HepG2 (cell line): ENCODE measurements at regions not wholly inside any gene's neighbourhood (a gene's known extent, or its start where the extent isn't known, plus 50 kb on each side); places are given as distances from the start of the nearest gene placed in this dataset.

Experiments
- ATAC-seq: fragments of 200-7000 bp; cut with Tn5 transposase; 3 replicates; pipeline ENCODE4 v1.9.1; 2020; ENCODE audit warnings: mild to moderate bottlenecking, moderate library complexity
- BruUV-seq: library from RNA; stranded (reverse); fragments of 400-500 nt; replicated peaks from 2 replicates; lab custom pipeline; 2021; lab: Mats Ljungman, UMichigan
- CTCF ChIA-PET: fragments of 300-600 bp; formaldehyde crosslinking; extraction: SDS; loops from one replicate; lab custom pipeline; 2021; ENCODE audit warnings: low total read pairs, inconsistent platforms, low intra/inter-chr PET ratio; lab: Yijun Ruan, JAX
- POLR2A ChIA-PET: fragments of 350-600 bp; sonication (Branson Sonifier 250); formaldehyde crosslinking; loops from one replicate; lab custom pipeline; 2020; ENCODE audit warnings: antibody characterized with exemption, inconsistent platforms; lab: Yijun Ruan, JAX
- DNase-seq: peaks from one replicate; pipeline ENCODE4 v3.0.0-alpha.2; 2015; ENCODE audit warnings: low spot score
- FAIRE-seq: peaks from 3 replicates; lab custom pipeline; 2011; peaks lifted over from hg19 to GRCh38; lab: Jason Lieb, UNC
- H2AFZ ChIP-seq: one replicate; pipeline ENCODE4 v1.6.1; 2011; ENCODE audit warnings: low read length, inconsistent platforms
- H3K27ac ChIP-seq: fragments of 300-600 bp; 3 replicates; pipeline ENCODE4 v1.8.0; 2011; ENCODE audit warnings: mixed run types, mild to moderate bottlenecking, mixed read lengths, low read length, inconsistent platforms; ENCODE audit not compliant: insufficient read depth; ENCODE audit errors: extremely low read length
- H3K27me3 ChIP-seq, 2 experiments: fragments of 200-600 bp in 1 of 2; 2 replicates in 1 of 2; 3 replicates in 1 of 2; pipeline versions ENCODE4 v1.6.0 to v1.8.0; 2011; ENCODE audit warnings: low read length in 2 of 2, mild to moderate bottlenecking in 2 of 2, moderate library complexity in 2 of 2, inconsistent platforms in 1 of 2; ENCODE audit not compliant: insufficient read depth in 2 of 2, control insufficient read depth in 1 of 2
- H3K36me3 ChIP-seq, 2 experiments: fragments of 200-600 bp in 1 of 2; replicated peaks in 1 of 2; 2 replicates in 1 of 2; 3 replicates in 1 of 2; pipeline versions ENCODE4 v1.5.1 to v1.8.0; 2011; ENCODE audit warnings: low read length in 2 of 2, inconsistent platforms in 1 of 2; ENCODE audit not compliant: insufficient read depth in 2 of 2, control insufficient read depth in 1 of 2
- H3K4me1 ChIP-seq: 2 replicates; pipeline ENCODE4 v1.5.1; 2012; ENCODE audit warnings: low read length, inconsistent platforms; ENCODE audit not compliant: insufficient read depth
- H3K4me2 ChIP-seq: 2 replicates; pipeline ENCODE4 v1.6.0; 2011; ENCODE audit warnings: low read depth, low read length, inconsistent platforms
- H3K4me3 ChIP-seq, 3 experiments: fragments of 200-600 bp in 1 of 3; sonication (generic), shearing (Covaris generic) in 1 of 3; replicated peaks in 1 of 3; 2 replicates each; pipeline ENCODE4 v1.5.1; 2011 to 2016; ENCODE audit warnings: low read length in 3 of 3, inconsistent platforms in 2 of 3, low read depth in 2 of 3, mild to moderate bottlenecking in 2 of 3, control low read depth in 1 of 3, mixed read lengths in 1 of 3; ENCODE audit not compliant: insufficient read depth in 1 of 3
- H3K79me2 ChIP-seq: one replicate; pipeline ENCODE4 v1.6.1; 2011; ENCODE audit warnings: low read length, inconsistent platforms; ENCODE audit not compliant: insufficient read depth
- H3K9ac ChIP-seq: 2 replicates; pipeline ENCODE4 v1.6.0; 2011; ENCODE audit warnings: mild to moderate bottlenecking, low read depth, low read length, inconsistent platforms; ENCODE audit not compliant: insufficient read depth
- H3K9me3 ChIP-seq: 2 replicates; pipeline ENCODE4 v1.5.1; 2012; ENCODE audit warnings: mild to moderate bottlenecking, low read length
- H4K20me1 ChIP-seq: 2 replicates; pipeline ENCODE4 v1.6.0; 2011; ENCODE audit warnings: inconsistent platforms, mild to moderate bottlenecking, low read length, moderate library complexity; ENCODE audit not compliant: insufficient read depth
- E2F5 ChIP-seq: sonication (generic); formaldehyde crosslinking; conservative IDR thresholded peaks from 2 replicates; pipeline ENCODE4 v1.4.0; 2020; ENCODE audit warnings: missing genetic modification reagents
- GTF3A ChIP-seq: sonication (generic); formaldehyde crosslinking; conservative IDR thresholded peaks from 2 replicates; pipeline ENCODE4 v1.4.0; 2020; ENCODE audit warnings: mild to moderate bottlenecking, missing genetic modification reagents
- JUN ChIP-seq: sonication (generic); formaldehyde crosslinking; IDR thresholded peaks from 2 replicates; pipeline ENCODE4 v1.4.0; 2020; ENCODE audit warnings: mild to moderate bottlenecking, missing genetic modification reagents
- JUNB ChIP-seq: sonication (generic); formaldehyde crosslinking; IDR thresholded peaks from 2 replicates; pipeline ENCODE4 v1.8.0; 2022; ENCODE audit warnings: missing genetic modification reagents, mild to moderate bottlenecking, borderline replicate concordance
- NCOA2 ChIP-seq: sonication (generic); formaldehyde crosslinking; IDR thresholded peaks from 2 replicates; pipeline ENCODE4 v1.8.0; 2022; ENCODE audit warnings: inconsistent platforms
- PHB2 ChIP-seq: fragments of 450-650 bp; IDR thresholded peaks from 2 replicates; pipeline ENCODE4 v1.6.1; 2018; ENCODE audit not compliant: partially characterized antibody
- RBAK ChIP-seq: sonication (generic); formaldehyde crosslinking; IDR thresholded peaks from 2 replicates; pipeline ENCODE4 v1.5.1; 2020; ENCODE audit warnings: mild to moderate bottlenecking, missing genetic modification reagents
- RORA ChIP-seq: sonication (generic); formaldehyde crosslinking; IDR thresholded peaks from 2 replicates; pipeline ENCODE4 v1.5.0; 2020; ENCODE audit warnings: mild to moderate bottlenecking, missing genetic modification reagents, moderate library complexity
- ZNF235 ChIP-seq: sonication (generic); formaldehyde crosslinking; IDR thresholded peaks from 2 replicates; pipeline ENCODE4 v1.8.1; 2023; ENCODE audit warnings: mild to moderate bottlenecking, missing genetic modification reagents, borderline replicate concordance
- ZNF256 ChIP-seq: sonication (generic); formaldehyde crosslinking; conservative IDR thresholded peaks from 2 replicates; pipeline ENCODE4 v1.4.0; 2020; ENCODE audit warnings: missing genetic modification reagents
- ZNF713 ChIP-seq: sonication (generic); formaldehyde crosslinking; IDR thresholded peaks from 2 replicates; pipeline ENCODE4 v1.4.0; 2020; ENCODE audit warnings: mild to moderate bottlenecking, missing genetic modification reagents
- ZSCAN30 ChIP-seq: sonication (generic); formaldehyde crosslinking; IDR thresholded peaks from 2 replicates; pipeline ENCODE4 v1.5.0; 2020; ENCODE audit warnings: mild to moderate bottlenecking, missing genetic modification reagents
- ZSCAN31 ChIP-seq: sonication (generic); formaldehyde crosslinking; IDR thresholded peaks from 2 replicates; pipeline ENCODE4 v1.5.0; 2020; ENCODE audit warnings: low read depth, mild to moderate bottlenecking, missing genetic modification reagents
- WGBS: methylation state at CpG from one replicate; pipeline ENCODE4 v1.1.6; 2017; ENCODE audit warnings: low lambda C conversion rate; 5-methylcytosine and 5-hydroxymethylcytosine counted together
- in situ Hi-C: cut with HindIII; loops from 2 replicates; pipeline ENCODE4 v1.10.0; 2017; ENCODE audit warnings: low pct_unique_long_range_greater_than_20kb; ENCODE audit not compliant: extremely low pct_ligation_motif_present
- intact Hi-C: fragments of 100-400 bp; cut with micrococcal nuclease; formaldehyde crosslinking; loops from one replicate; pipeline ENCODE4 v1.10.0; 2022; ENCODE audit not compliant: unreplicated experiment

- in situ Hi-C loops (no loop called here), intact Hi-C loops (no loop called here)
- H3K79me2 ChIP-seq: no peaks in the 10 kb centered on the region
- ChIA-PET POLR2A (no interaction called here), CTCF (no interaction called here)
- no peak overlapping the region for H3K4me2 ChIP-seq
- TF ChIP-seq JUN (CRISPR knock-in tag) (no peak), JUNB (CRISPR knock-in tag) (no peak), NCOA2 (CRISPR knock-in tag) (no peak), RBAK (no peak), ZNF235 (CRISPR knock-in tag) (no peak), E2F5 (CRISPR knock-in tag) (no peak), PHB2 (no peak), ZNF713 (CRISPR knock-in tag) (no peak), RORA (CRISPR knock-in tag) (no peak), ZSCAN30 (CRISPR knock-in tag) (no peak), GTF3A (CRISPR knock-in tag) (no peak), ZNF256 (CRISPR knock-in tag) (no peak), ZSCAN31 (CRISPR knock-in tag) (no peak)
- BruUV-seq: no TSS peak
- no peaks in the 10 kb centered on the region for H4K20me1 ChIP-seq
- no peak overlapping the region for H3K4me3 ChIP-seq
- H3K27me3 ChIP-seq: peaks cover 2 to 83% of the 10 kb centered on the region in 2 experiments
- H2AFZ ChIP-seq: no peak overlapping the region
- WGBS: 35% methylated on average over 2 of the region's 2 CpGs
- H3K27ac ChIP-seq: no peak overlapping the region
- ATAC-seq (no peak), FAIRE-seq (no peak), DNase-seq (no peak)
- H3K36me3 ChIP-seq: no peaks in the 10 kb centered on the region
- H3K9me3 ChIP-seq: no peaks in the 10 kb centered on the region
- no peak overlapping the region for H3K9ac ChIP-seq
- H3K4me1 ChIP-seq: no peaks in the 10 kb centered on the region; the same call in 1 of the 2 replicates
These were observed 60.4 kb upstream of the POLG start for GRCh38 chr15:89395031-89395430.
